Epithelial cell of esophagus (primary cell): ENCODE measurements at regions not wholly inside any gene's neighbourhood (a gene's known extent, or its start where the extent isn't known, plus 50 kb on each side); places are given as distances from the start of the nearest gene placed in this dataset.

Experiments
- DNase-seq: peaks from one replicate; pipeline ENCODE4 v3.0.0; 2010; ENCODE audit warnings: low read depth
- H3K4me3 ChIP-seq: 2 replicates; pipeline ENCODE4 v1.5.1; 2011; ENCODE audit warnings: mild to moderate bottlenecking, low read length, control low read depth
- TF ChIP-seq, protein P1 (sequence below): IDR thresholded peaks from 2 replicates; pipeline ENCODE4 v1.5.1; 2011; ENCODE audit warnings: low read depth, mild to moderate bottlenecking, low read length, control low read depth, inconsistent platforms; ENCODE audit not compliant: insufficient read depth; ENCODE audit errors: missing control alignments

GRCh38 chr2:47651296-47651695 is 80.5 kb upstream of the KCNK12 start:
- TF ChIP-seq, protein P1, sequence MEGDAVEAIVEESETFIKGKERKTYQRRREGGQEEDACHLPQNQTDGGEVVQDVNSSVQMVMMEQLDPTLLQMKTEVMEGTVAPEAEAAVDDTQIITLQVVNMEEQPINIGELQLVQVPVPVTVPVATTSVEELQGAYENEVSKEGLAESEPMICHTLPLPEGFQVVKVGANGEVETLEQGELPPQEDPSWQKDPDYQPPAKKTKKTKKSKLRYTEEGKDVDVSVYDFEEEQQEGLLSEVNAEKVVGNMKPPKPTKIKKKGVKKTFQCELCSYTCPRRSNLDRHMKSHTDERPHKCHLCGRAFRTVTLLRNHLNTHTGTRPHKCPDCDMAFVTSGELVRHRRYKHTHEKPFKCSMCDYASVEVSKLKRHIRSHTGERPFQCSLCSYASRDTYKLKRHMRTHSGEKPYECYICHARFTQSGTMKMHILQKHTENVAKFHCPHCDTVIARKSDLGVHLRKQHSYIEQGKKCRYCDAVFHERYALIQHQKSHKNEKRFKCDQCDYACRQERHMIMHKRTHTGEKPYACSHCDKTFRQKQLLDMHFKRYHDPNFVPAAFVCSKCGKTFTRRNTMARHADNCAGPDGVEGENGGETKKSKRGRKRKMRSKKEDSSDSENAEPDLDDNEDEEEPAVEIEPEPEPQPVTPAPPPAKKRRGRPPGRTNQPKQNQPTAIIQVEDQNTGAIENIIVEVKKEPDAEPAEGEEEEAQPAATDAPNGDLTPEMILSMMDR = no peak
- H3K4me3 ChIP-seq = no peak overlapping the region
- DNase-seq = no peak

DNA sequence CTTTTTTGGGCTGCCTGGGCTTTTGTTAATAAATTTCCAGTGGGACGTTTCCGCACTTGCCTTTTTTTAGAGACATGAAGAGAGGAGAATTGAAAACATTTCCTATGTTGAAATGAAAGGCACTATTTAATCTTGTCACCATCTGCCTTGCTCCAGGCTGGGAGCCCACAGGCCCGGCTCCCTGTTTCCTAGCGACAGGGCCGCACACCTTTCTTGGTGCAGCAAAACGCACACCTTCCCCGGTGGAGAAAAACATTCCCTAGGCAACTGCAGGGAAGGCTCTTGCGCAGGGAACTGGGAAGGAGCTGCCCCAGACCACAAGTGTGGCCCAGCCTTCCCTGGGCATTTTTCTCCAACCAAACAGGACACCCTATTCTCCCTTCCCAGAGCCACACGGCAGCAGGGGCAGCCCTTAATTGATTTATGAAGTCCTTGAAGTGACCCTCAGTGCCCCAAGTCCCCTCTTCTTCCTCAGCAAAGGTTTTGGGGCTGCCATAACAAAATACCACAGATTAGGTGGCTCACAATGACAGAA is 79.3 kb upstream of the KCNK12 start:
- no peak overlapping the region for H3K4me3 ChIP-seq
- no peak for DNase-seq
- TF ChIP-seq, protein P1 = no peak

DNA sequence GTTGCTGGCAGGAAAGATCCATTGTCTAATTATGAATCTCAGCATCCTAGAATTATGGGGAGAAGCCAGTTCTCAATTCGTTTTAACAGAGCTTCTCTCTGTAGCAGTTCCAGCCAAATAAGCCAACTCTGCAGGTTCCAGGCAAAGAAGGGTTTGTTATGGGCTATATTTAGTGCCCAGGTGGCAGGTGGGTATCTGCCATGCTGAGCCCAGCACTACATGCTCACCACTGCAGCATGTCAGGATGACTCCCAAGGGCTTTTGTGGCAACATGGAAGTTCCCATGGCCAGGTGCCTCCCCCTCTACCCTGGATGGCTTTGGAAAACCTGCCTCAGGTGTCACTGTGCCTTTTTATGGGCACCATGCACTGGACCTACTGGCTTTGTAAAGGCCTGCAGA is 74.5 kb upstream of the KCNK12 start:
- H3K4me3 ChIP-seq = no peak overlapping the region
- TF ChIP-seq, protein P1 = no peak
- no peak for DNase-seq

- peak; percentile 16 for DNase-seq
- TF ChIP-seq, protein P1 = no peak
These were observed 73.6 kb upstream of the KCNK12 start for GRCh38 chr2:47644351-47644750.

GRCh38 chr2:47641366-47641765 is 70.6 kb upstream of the KCNK12 start:
- no peak for DNase-seq
- TF ChIP-seq, protein P1 = no peak
- H3K4me3 ChIP-seq = no peak overlapping the region

More at GRCh38 chr2:47644351-47644750, 73.6 kb upstream of the KCNK12 start:
- H3K4me3 ChIP-seq = no peak overlapping the region

DNA sequence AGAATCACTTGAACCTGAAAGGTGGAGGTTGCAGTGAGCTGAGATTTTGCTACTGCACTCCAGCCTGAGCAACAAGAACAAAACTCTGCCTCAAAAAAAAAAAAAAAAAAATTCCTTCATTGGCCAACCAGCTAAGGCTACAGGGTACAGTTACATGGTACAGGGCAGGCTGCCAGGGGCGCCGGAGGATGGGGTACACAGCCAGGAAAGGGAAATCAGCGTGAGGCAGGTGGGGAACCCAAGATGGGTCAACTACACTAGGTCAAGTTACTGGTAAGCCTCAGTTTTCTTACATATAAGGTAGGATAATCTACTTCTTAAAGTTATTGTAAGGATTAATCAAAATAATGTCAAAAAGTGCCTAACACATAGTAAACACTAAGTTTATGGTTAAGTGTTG is 69.6 kb upstream of the KCNK12 start:
- no peak overlapping the region for H3K4me3 ChIP-seq
- no peak for DNase-seq
- TF ChIP-seq, protein P1 = no peak

DNA sequence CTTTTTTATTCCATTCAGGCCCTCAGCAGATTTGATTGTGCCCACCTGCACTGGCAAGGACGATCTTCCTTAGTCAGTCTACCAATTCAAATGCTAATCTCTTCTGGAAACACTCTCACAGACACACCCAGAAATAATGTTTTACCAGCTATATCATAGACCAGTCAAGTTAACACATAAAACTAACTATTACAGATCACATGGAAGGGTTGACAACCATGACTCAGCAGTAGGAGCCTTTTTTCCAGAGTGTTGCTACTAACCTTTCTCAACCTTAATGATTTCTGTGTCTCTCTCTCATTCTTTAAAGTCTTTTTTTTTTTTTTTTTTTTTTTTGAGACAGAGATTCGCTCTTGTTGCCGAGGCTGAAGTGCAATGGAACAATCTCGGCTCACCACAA is 68.7 kb upstream of the KCNK12 start:
- no peak overlapping the region for H3K4me3 ChIP-seq
- TF ChIP-seq, protein P1 = no peak
- DNase-seq = peak; percentile 50
